Uterus (tissue), 3 donors: ENCODE measurements at regions not wholly inside any gene's neighbourhood (a gene's known extent, or its start where the extent isn't known, plus 50 kb on each side); places are given as distances from the start of the nearest gene placed in this dataset.
"Not testable (repeated sequence)": the region's sequence is repeated elsewhere in the genome, so short reads cannot be mapped to it uniquely, and the experiment has no call there.

Experiments used
- DNase-seq, 2 donors: peaks; one replicate each; pipeline ENCODE4 v3.0.0-alpha.2; 2019 to 2020
- H3K27ac ChIP-seq, 2 donors: fragments of 200-600 bp; sonication (generic); 1 replicate in 1 of 2; 2 replicates in 1 of 2; pipeline ENCODE4 v1.5.1; 2016 to 2018
- H3K27me3 ChIP-seq, 2 donors: fragments of 200-600 bp; sonication (generic); one replicate each; pipeline ENCODE4 v1.5.1; 2018 to 2019; ENCODE audit warnings: control low read depth in 1 of 2
- H3K36me3 ChIP-seq, 2 donors: fragments of 200-600 bp; sonication (generic); one replicate each; pipeline ENCODE4 v1.5.1; 2019; ENCODE audit warnings: control low read depth in 1 of 2
- H3K4me1 ChIP-seq, 2 donors: fragments of 200-600 bp; sonication (generic); one replicate each; pipeline ENCODE4 v1.5.1; 2018 to 2019; ENCODE audit warnings: control low read depth in 1 of 2
- H3K4me3 ChIP-seq, 2 donors: fragments of 200-600 bp; sonication (generic); 1 replicate in 1 of 2; 2 replicates in 1 of 2; pipeline ENCODE4 v1.5.1; 2018 to 2019; ENCODE audit warnings: mild to moderate bottlenecking in 1 of 2
- H3K9me3 ChIP-seq, 2 donors: fragments of 200-600 bp; sonication (generic); one replicate each; pipeline ENCODE4 v1.5.1; 2019; ENCODE audit warnings: control low read depth in 1 of 2
- CTCF ChIP-seq, 4 experiments: fragments of 200-600 bp in 2 of 4; fragments of 450-650 bp in 2 of 4; sonication (generic) in 2 of 4; IDR thresholded peaks; one replicate each; pipeline ENCODE4 v1.5.1; 2016 to 2019; ENCODE audit warnings: antibody characterized with exemption in 4 of 4, mild to moderate bottlenecking in 2 of 4, moderate library complexity in 1 of 4
- POLR2A ChIP-seq, 2 donors: fragments of 450-650 bp; IDR thresholded peaks; one replicate each; pipeline ENCODE4 v1.6.1; 2016; ENCODE audit warnings: antibody characterized with exemption in 2 of 2, mild to moderate bottlenecking in 1 of 2, moderate library complexity in 1 of 2
- intact Hi-C: fragments of 100-400 bp; cut with DNase I; formaldehyde crosslinking; loops from one replicate; pipeline ENCODE4 v1.15.1; 2023; ENCODE audit warnings: low total_unique reads
- donor health status: DM: yes; HTN: yes; CAD: no.

GRCh38 chr7:69105981-69106380, 492.3 kb upstream of the AUTS2 start:
- Histone ChIP-seq H3K36me3 (no peaks in the 10 kb centered on the region), H3K27me3 (no peaks in the 10 kb centered on the region), H3K27ac (no peak overlapping the region), H3K4me3 (no peak overlapping the region), H3K4me1 (no peaks in the 10 kb centered on the region), H3K9me3 (no peaks in the 10 kb centered on the region)
- TF ChIP-seq POLR2A (IDR thresholded peaks at IDR 0.05) (no peak), CTCF (IDR thresholded peaks at IDR 0.05) (no peak)
- no peak for DNase-seq
- intact Hi-C loops, result no loop called here

GRCh38 chr7:69106449-69106848, 491.8 kb upstream of the AUTS2 start:
- H3K27ac ChIP-seq, H3K4me3 ChIP-seq, H3K4me1 ChIP-seq, H3K9me3 ChIP-seq, DNase-seq, intact Hi-C loops, H3K36me3 ChIP-seq, H3K27me3 ChIP-seq: not testable (repeated sequence)

GRCh38 chr7:69106946-69107345, 491.3 kb upstream of the AUTS2 start:
- H3K4me1 ChIP-seq, H3K27ac ChIP-seq, intact Hi-C loops, DNase-seq, H3K9me3 ChIP-seq, H3K36me3 ChIP-seq, H3K4me3 ChIP-seq, H3K27me3 ChIP-seq: not testable (repeated sequence)

- intact Hi-C loops, result no loop called here
- H3K27ac ChIP-seq, result no peak overlapping the region
- H3K36me3 ChIP-seq, result no peaks in the 10 kb centered on the region
- no peak overlapping the region for H3K4me3 ChIP-seq
- no peak for DNase-seq
- H3K4me1 ChIP-seq, result no peaks in the 10 kb centered on the region
- no peaks in the 10 kb centered on the region for H3K9me3 ChIP-seq
- TF ChIP-seq CTCF (IDR thresholded peaks at IDR 0.05) (no peak), POLR2A (IDR thresholded peaks at IDR 0.05) (no peak)
- H3K27me3 ChIP-seq, result no peaks in the 10 kb centered on the region
Observed at GRCh38 chr7:69108097-69108496, 490.2 kb upstream of the AUTS2 start.

- Histone ChIP-seq H3K4me3 (no peak overlapping the region), H3K9me3 (no peaks in the 10 kb centered on the region), H3K36me3 (no peaks in the 10 kb centered on the region), H3K27ac (no peak overlapping the region), H3K27me3 (no peaks in the 10 kb centered on the region), H3K4me1 (no peaks in the 10 kb centered on the region)
- no peak for DNase-seq
- intact Hi-C loops, result no loop called here
- TF ChIP-seq POLR2A (IDR thresholded peaks at IDR 0.05) (no peak), CTCF (IDR thresholded peaks at IDR 0.05) (no peak)
Observed at GRCh38 chr7:69109246-69109645, 489.0 kb upstream of the AUTS2 start.

- H3K4me3 ChIP-seq, result no peak overlapping the region
- H3K36me3 ChIP-seq, result no peaks in the 10 kb centered on the region
- intact Hi-C loops, result no loop called here
- no peaks in the 10 kb centered on the region for H3K27me3 ChIP-seq
- H3K27ac ChIP-seq, result no peak overlapping the region
- no peaks in the 10 kb centered on the region for H3K9me3 ChIP-seq
- DNase-seq, result no peak
- TF ChIP-seq POLR2A (IDR thresholded peaks at IDR 0.05), result no peak
- no peak for TF ChIP-seq CTCF (IDR thresholded peaks at IDR 0.05)
- H3K4me1 ChIP-seq, result no peaks in the 10 kb centered on the region
Observed at GRCh38 chr7:69109879-69110278, 488.4 kb upstream of the AUTS2 start.
